Stimulated activated memory B cell treated with anti-CD40 and anti-IgM and Interleukin-4, amounts not matched to agents 10 μg/mL and 1 μg/mL and 100 μg/mL, for 72 hours (primary cell): ENCODE measurements at regions not wholly inside any gene's neighbourhood (a gene's known extent, or its start where the extent isn't known, plus 50 kb on each side); places are given as distances from the start of the nearest gene placed in this dataset.

Experiments used
- ATAC-seq: fragments of 150-1000 bp; cut with Tn5 transposase; 2 replicates; pipeline ENCODE4 v1.10.0; 2021
- H3K27ac Mint-ChIP-seq: one replicate; pipeline ENCODE4 v1.8.0; 2022; ENCODE audit warnings: mild to moderate bottlenecking, mixed read lengths
- H3K27me3 Mint-ChIP-seq: one replicate; pipeline ENCODE4 v1.8.0; 2022; ENCODE audit warnings: mixed read lengths
- H3K36me3 Mint-ChIP-seq: one replicate; pipeline ENCODE4 v1.8.0; 2022; ENCODE audit warnings: mixed read lengths
- H3K4me1 Mint-ChIP-seq: one replicate; pipeline ENCODE4 v1.8.0; 2022; ENCODE audit warnings: mixed read lengths
- H3K4me3 Mint-ChIP-seq: one replicate; pipeline ENCODE4 v1.8.0; 2022; ENCODE audit warnings: mild to moderate bottlenecking, moderate library complexity, mixed read lengths
- H3K9me3 Mint-ChIP-seq: one replicate; pipeline ENCODE4 v1.8.0; 2022; ENCODE audit warnings: mixed read lengths

DNA sequence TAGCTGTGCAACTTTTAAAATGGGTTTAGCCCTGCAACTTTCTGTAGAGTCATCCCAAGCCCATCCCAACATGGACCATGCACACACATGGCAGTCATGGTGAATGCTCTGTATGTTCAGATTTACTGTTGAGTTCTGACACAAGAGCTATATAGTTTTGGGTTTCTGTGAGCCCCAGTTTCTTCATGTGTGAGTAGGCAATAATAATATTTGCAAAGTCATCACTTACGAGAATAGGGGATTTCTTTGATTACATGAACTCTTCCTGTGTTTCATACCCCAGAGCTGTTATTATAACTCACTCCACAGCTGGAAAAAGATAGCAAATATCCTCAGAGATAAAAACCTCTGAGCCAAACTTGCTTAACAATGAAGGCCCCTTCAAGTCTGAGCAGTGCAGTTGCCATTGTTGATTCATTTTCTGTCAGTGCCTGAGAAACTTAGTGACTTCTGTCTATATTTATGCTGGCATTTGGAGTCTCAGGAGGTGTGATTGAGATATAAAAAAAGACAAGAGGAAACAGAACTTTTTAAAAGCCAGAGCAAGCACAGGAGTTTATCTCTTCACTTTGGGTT, 767.9 kb upstream of the API5 start:
- ATAC-seq = no peak
- peaks cover 8% of the 10 kb centered on the region for H3K9me3 Mint-ChIP-seq
- H3K36me3 Mint-ChIP-seq = no peaks in the 10 kb centered on the region
- H3K27me3 Mint-ChIP-seq = no peaks in the 10 kb centered on the region
- H3K4me1 Mint-ChIP-seq = no peaks in the 10 kb centered on the region
- no peak overlapping the region for H3K4me3 Mint-ChIP-seq
- no peak overlapping the region for H3K27ac Mint-ChIP-seq

DNA sequence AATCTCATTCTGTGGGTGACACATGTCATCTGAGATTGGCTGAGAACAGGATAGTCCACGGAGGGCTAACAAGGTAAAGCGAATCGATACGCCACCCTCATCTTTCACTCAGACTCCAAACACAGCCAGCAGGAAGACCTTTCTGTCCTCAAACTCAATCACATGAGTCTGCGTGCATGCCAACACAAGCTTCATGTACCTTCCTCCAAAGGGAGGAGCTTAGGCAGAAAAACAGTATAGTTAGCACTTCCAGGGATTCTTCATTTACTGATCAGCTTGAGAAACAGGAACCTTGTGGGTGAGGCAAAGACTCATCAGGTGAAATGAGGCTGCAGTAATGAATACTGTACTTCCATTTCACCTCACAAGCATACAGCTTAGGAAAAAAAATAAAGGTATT, 767.1 kb upstream of the API5 start:
- no peak for ATAC-seq
- Mint-ChIP-seq H3K27me3 (no peaks in the 10 kb centered on the region), H3K27ac (no peak overlapping the region), H3K36me3 (no peaks in the 10 kb centered on the region), H3K4me1 (no peaks in the 10 kb centered on the region), H3K9me3 (peaks cover 8% of the 10 kb centered on the region), H3K4me3 (no peak overlapping the region)

DNA sequence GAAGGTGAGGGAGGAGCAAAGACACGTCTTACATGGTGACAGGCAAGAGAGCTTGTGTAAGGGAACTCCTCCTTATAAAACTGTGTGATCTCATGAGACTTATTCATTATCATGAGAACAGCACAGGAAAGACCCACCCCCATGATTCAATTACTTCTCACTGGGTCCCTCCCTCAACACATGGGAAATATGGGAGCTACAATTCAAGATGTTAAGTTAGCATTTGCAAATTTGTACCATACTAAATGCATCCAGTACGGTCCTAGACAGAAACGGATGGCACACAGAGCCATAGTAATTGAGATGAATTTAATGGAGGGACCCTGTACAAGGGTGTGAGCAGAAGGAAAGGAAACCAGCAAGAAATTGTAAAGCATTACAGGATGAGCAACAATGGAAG, 765.8 kb upstream of the API5 start:
- no peaks in the 10 kb centered on the region for H3K36me3 Mint-ChIP-seq
- no peaks in the 10 kb centered on the region for H3K4me1 Mint-ChIP-seq
- no peaks in the 10 kb centered on the region for H3K27me3 Mint-ChIP-seq
- no peak overlapping the region for H3K4me3 Mint-ChIP-seq
- no peak for ATAC-seq
- no peak overlapping the region for H3K27ac Mint-ChIP-seq
- H3K9me3 Mint-ChIP-seq = peaks cover 8% of the 10 kb centered on the region

DNA sequence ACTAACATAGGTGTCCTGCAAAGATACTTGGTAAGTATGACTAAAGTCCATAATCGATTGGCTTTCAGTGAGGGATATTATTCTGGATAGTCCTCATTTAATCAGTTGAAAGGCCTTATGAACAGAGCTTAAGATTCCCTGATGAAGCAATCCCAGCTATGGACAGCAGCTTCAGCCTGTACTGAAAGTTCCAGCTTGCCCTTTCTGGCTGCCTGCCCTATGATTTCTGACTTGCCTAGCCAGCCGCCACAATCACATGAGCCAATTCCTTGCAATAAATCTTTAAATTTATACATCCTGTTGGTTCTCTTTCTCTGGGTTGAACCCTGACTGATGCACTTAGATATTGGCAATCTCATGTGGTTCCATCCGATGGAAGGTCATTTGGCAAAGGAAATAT, 759.0 kb upstream of the API5 start:
- no peaks in the 10 kb centered on the region for H3K36me3 Mint-ChIP-seq
- no peaks in the 10 kb centered on the region for H3K4me1 Mint-ChIP-seq
- H3K9me3 Mint-ChIP-seq = peaks cover 2% of the 10 kb centered on the region
- no peak for ATAC-seq
- no peak overlapping the region for H3K4me3 Mint-ChIP-seq
- H3K27me3 Mint-ChIP-seq = no peaks in the 10 kb centered on the region
- no peak overlapping the region for H3K27ac Mint-ChIP-seq

DNA sequence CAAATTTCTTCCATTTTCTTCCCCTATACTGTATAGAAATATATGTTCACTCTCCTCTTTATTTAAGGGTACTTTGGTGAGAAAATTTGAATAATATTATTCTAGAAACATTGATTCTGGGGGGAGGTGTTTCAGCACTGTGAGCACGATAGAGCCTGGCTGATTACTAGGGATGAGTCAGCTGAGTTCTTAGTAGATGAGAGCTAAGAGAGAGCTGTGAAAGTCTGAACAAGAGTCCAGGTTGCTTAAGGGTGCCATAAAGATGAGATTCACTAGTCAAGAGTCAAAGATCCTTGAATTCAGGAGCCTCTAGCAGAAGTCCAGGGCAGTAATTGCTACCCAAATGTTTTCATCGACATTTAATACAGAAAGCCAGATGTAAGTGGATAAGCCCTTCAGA, 756.6 kb upstream of the API5 start:
- no peak overlapping the region for H3K4me3 Mint-ChIP-seq
- H3K27ac Mint-ChIP-seq = no peak overlapping the region
- peaks cover 2% of the 10 kb centered on the region for H3K9me3 Mint-ChIP-seq
- no peaks in the 10 kb centered on the region for H3K36me3 Mint-ChIP-seq
- ATAC-seq = no peak
- H3K27me3 Mint-ChIP-seq = no peaks in the 10 kb centered on the region
- no peaks in the 10 kb centered on the region for H3K4me1 Mint-ChIP-seq

DNA sequence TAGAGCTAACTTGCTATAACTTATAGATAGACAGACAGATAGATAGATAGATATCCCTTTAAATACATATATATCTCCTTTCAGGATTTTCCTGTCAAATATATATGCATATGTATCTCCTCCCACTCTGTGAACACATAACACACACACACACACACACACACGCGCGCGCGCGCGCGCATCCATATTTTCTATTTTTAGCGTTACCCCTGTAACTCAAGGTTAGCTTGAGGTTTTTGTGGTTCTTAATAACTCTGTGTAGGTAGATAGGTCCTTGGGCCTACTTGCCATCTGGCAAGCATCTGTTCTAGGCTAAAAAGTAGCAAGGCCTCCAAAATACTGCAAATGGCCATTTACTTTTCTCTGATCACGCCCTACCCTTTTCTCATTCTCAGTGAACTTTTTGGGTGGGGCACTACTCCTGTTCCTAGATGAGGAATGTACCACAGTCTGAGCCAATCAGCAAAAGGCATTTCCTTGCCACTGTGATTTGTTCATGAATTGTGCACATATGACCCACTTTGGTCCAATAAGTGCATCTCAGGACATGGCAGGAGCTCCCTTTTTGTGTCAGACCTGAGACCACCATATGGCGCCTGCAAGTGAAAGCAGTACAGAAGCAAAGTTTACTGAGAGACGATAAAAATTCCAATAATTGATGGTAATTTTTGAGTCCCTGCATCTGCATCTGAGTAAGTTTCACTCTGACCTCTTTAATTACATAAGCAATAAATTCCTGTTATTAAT, 740.5 kb upstream of the API5 start:
- no peaks in the 10 kb centered on the region for H3K36me3 Mint-ChIP-seq
- peaks cover 9% of the 10 kb centered on the region for H3K9me3 Mint-ChIP-seq
- no peak overlapping the region for H3K27ac Mint-ChIP-seq
- H3K4me1 Mint-ChIP-seq = no peaks in the 10 kb centered on the region
- no peak for ATAC-seq
- H3K4me3 Mint-ChIP-seq = no peak overlapping the region
- H3K27me3 Mint-ChIP-seq = no peaks in the 10 kb centered on the region

DNA sequence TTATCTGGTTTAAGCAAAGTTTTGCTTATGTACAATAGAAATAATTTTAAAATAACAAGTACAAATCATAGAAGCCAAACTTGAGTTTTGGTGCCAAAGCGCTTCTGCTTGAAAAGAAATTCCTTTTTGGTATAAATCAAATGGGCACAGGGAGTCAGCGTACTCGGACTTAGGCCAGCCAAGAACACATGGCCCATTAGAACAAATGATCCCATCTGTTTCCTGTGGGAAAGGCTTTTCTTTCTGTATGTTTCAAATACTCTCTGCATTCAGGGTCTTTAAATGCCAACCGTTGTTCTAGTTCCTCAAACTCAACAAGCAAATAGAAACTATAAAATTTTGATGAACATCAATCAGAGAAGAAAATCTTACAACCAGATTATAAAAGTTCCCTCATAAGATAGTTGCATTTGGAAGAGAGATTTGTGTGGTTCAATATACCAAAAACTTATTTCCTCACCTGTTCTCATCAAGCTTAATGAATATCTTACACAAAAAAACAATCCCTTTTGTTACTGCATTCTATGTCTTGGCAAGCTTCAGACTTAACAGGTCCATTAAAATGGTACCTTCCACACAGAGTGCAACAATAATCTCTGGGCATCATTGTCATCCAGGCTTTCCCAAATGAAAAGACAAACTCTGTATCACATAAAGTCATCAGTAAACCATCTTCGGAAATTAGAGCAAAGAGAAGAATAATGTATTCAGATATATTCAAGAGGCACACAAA, 739.8 kb upstream of the API5 start:
- Mint-ChIP-seq H3K9me3 (peaks cover 5% of the 10 kb centered on the region), H3K4me1 (no peaks in the 10 kb centered on the region), H3K27ac (no peak overlapping the region), H3K4me3 (no peak overlapping the region), H3K36me3 (no peaks in the 10 kb centered on the region), H3K27me3 (no peaks in the 10 kb centered on the region)
- no peak for ATAC-seq

DNA sequence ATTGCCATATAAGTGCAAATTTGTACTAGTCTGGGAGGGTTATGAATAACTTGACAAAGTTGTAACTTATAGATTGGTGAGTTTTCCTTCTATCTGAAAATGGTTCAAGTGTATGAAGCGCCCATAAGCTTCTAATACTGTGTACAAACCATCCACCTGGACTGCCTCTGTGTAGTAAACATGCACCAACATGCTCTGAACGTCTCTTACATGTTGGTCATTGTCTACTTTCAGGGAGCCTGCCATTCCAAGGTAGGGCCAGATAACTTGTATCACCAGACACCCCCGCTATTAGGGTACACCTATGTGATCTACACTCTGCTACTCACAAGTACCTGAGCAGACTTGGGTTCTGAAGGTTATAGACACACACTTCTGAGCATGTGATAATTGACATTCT, 735.5 kb upstream of the API5 start:
- no peak for ATAC-seq
- no peaks in the 10 kb centered on the region for H3K27me3 Mint-ChIP-seq
- H3K9me3 Mint-ChIP-seq = peaks cover 6% of the 10 kb centered on the region
- no peak overlapping the region for H3K27ac Mint-ChIP-seq
- no peak overlapping the region for H3K4me3 Mint-ChIP-seq
- H3K36me3 Mint-ChIP-seq = no peaks in the 10 kb centered on the region
- no peaks in the 10 kb centered on the region for H3K4me1 Mint-ChIP-seq

DNA sequence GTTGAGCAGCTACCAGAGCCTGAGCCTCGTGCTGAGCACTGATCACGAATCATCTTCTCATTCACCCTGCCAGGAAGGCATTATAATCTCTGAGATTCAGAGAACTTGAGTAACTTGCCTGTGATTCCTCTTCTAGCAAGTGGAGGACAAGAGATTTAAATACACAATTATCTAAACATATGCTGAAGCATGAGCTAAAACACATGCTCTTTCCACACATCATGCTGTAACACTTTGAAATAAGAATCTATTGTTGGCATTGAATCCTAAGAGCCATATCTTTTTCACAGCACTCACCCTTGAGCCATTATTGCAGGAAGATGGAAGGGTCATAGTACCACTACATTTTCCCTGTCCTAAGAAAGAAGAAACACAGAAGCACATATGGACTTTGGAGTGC, 722.5 kb upstream of the API5 start:
- H3K27me3 Mint-ChIP-seq = no peaks in the 10 kb centered on the region
- ATAC-seq = no peak
- H3K27ac Mint-ChIP-seq = no peak overlapping the region
- no peak overlapping the region for H3K4me3 Mint-ChIP-seq
- H3K9me3 Mint-ChIP-seq = peaks cover 3% of the 10 kb centered on the region
- H3K36me3 Mint-ChIP-seq = no peaks in the 10 kb centered on the region
- no peaks in the 10 kb centered on the region for H3K4me1 Mint-ChIP-seq

DNA sequence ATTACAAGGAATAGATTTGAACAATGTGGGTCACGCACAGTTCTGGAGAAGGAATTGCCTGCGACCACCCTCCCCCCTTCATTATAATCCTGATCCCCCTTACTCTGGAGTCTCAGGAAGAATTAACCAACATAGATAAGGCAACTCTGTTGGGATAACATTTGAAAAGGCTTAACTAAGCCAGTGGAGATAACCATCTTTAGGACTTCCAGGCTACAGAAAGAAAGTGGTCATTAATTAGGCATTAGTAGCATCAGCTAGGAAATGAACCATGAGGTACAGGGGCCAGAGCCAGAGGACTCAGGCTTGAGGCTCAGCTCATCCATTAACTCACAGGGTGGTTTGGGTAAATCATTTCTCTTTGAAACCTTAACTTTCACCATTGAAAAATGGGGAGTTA, 720.0 kb upstream of the API5 start:
- no peaks in the 10 kb centered on the region for H3K36me3 Mint-ChIP-seq
- H3K9me3 Mint-ChIP-seq = peaks cover 5% of the 10 kb centered on the region
- H3K27ac Mint-ChIP-seq = no peak overlapping the region
- H3K4me3 Mint-ChIP-seq = no peak overlapping the region
- ATAC-seq = no peak
- H3K27me3 Mint-ChIP-seq = no peaks in the 10 kb centered on the region
- no peaks in the 10 kb centered on the region for H3K4me1 Mint-ChIP-seq

DNA sequence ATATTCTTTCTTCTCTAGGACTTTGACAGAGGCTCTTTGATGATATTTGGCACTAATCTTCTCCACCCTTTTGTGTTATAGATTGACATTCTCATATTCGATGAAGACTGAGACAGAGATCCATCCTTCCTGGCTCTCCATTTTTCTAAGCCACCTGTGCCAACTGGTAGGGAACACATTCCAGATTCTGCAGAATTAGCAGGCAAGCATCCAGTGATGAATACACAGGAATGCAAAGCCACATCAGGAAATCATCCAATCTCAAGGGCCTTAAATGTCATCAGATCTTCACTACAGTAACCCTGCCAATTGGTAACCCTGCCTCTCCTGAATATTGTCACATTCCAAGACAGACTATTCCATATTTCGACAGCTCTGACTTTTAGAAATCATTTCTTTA, 718.4 kb upstream of the API5 start:
- Mint-ChIP-seq H3K4me1 (no peaks in the 10 kb centered on the region), H3K9me3 (peaks cover 5% of the 10 kb centered on the region), H3K36me3 (no peaks in the 10 kb centered on the region), H3K27ac (no peak overlapping the region), H3K4me3 (no peak overlapping the region), H3K27me3 (no peaks in the 10 kb centered on the region)
- no peak for ATAC-seq

DNA sequence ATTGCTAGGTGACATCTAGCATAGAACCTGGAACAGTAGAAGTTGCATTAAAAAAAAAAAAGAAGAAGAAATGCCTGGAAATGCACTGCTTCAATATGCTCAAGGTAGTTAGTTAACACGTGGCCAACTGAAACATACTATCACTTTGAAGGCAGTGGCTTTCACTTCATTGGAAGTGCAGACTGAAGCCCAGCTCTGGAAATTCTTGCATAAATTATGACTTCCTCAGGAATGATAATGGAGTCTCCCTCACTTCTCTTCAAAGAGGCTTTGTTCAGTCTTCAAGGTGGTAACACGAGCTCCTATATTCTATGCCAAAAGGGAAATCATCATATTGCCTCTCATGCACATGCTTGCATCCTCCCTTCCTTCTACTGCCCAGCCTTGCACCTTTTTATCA, 715.9 kb upstream of the API5 start:
- Mint-ChIP-seq H3K4me3 (no peak overlapping the region), H3K36me3 (no peaks in the 10 kb centered on the region), H3K4me1 (no peaks in the 10 kb centered on the region), H3K9me3 (peaks cover 5% of the 10 kb centered on the region), H3K27me3 (no peaks in the 10 kb centered on the region), H3K27ac (no peak overlapping the region)
- ATAC-seq = no peak

DNA sequence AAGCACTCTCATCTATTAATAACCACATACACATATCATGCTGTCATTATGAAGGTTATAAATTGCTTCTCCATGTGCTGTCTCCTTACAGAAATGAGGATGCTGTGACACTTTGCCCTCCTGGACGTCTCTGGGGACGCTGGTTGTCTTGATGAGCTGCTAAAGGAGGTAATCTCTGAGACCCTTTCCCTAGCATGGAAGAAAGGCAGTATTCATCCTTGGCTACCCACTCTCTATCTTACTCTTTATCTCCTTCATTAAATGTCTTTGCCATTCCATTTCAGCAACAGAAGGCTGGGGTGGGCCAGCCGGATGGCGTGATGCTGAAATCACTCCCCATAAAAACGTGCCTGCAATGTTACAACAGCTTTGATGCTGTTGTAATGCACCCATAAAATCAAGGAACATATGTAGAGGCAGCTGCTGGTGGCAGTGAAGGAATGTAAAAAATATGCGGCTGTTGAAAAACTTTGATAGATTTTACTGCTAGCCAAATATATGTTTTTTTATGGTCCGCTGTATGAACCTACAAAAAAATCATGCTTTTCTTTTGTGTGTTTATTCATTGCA, 715.1 kb upstream of the API5 start:
- H3K4me1 Mint-ChIP-seq = no peaks in the 10 kb centered on the region
- H3K36me3 Mint-ChIP-seq = no peaks in the 10 kb centered on the region
- ATAC-seq = no peak
- H3K9me3 Mint-ChIP-seq = peaks cover 5% of the 10 kb centered on the region
- H3K4me3 Mint-ChIP-seq = no peak overlapping the region
- H3K27ac Mint-ChIP-seq = no peak overlapping the region
- H3K27me3 Mint-ChIP-seq = no peaks in the 10 kb centered on the region

DNA sequence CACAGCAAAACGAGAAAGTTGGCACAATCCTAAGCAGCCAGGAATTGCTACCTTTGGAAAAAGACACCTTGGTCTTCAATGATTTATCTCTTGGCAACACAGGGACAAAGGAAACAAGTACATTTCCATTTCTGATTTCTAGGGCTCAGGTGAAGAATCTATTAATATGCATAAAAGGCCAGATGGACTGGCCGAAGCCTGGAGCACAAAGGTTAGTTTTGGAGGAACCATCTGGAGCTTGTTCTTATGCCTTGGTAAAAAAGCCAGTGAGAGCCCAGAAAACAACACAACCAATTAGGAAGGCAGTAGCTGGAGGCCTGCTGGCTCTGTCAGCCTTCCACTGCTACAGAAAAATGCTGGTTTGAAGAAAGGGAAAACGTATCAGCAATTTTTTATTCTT, 713.5 kb upstream of the API5 start:
- H3K9me3 Mint-ChIP-seq = peaks cover 2% of the 10 kb centered on the region
- H3K36me3 Mint-ChIP-seq = no peaks in the 10 kb centered on the region
- no peak overlapping the region for H3K4me3 Mint-ChIP-seq
- H3K4me1 Mint-ChIP-seq = no peaks in the 10 kb centered on the region
- no peak for ATAC-seq
- no peak overlapping the region for H3K27ac Mint-ChIP-seq
- no peaks in the 10 kb centered on the region for H3K27me3 Mint-ChIP-seq

DNA sequence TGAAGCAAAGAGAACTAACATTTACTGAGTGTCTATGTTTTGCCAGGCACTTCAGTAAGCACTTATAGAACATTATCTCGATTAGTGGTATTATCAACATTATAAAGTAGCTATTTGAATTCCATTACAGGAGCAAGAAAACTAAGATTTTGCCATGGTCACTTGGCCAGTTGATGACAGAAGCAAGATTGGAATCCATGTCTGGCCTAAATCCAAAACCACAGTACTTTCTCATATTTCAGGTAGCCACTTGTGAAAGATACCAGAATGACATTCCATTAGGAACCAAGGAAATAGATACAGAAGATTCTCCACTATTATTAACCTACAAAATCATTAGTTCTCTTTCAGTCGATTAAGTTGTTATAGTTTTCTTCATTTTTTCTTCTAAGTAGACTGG, 691.0 kb upstream of the API5 start:
- Mint-ChIP-seq H3K27ac (no peak overlapping the region), H3K9me3 (peaks cover 5% of the 10 kb centered on the region), H3K27me3 (no peaks in the 10 kb centered on the region), H3K36me3 (no peaks in the 10 kb centered on the region), H3K4me1 (no peaks in the 10 kb centered on the region), H3K4me3 (no peak overlapping the region)
- no peak for ATAC-seq
